Neural progenitor cell (in vitro differentiated cells): ENCODE measurements at regions not wholly inside any gene's neighbourhood (a gene's known extent, or its start where the extent isn't known, plus 50 kb on each side); places are given as distances from the start of the nearest gene placed in this dataset.
"Not testable (repeated sequence)": the region's sequence is repeated elsewhere in the genome, so short reads cannot be mapped to it uniquely, and the experiment has no call there.

Experiments used
- CTCF ChIP-seq: fragments of 200-600 bp; sonication (generic); IDR thresholded peaks from 2 replicates; pipeline ENCODE4 v1.5.1; 2017; ENCODE audit warnings: antibody characterized with exemption, mild to moderate bottlenecking
- EZH2 ChIP-seq: fragments of 200-600 bp; sonication (generic); IDR thresholded peaks from 2 replicates; pipeline ENCODE4 v1.6.1; 2017; ENCODE audit warnings: antibody characterized with exemption, mild to moderate bottlenecking, moderate library complexity

GRCh38 chr10:15939543-15939942, 79.2 kb upstream of the MINDY3 start:
- TF ChIP-seq CTCF, EZH2: not testable (repeated sequence)
